ENCODE measurements at regions not wholly inside any gene's neighbourhood (a gene's known extent, or its start where the extent isn't known, plus 50 kb on each side); places are given as distances from the start of the nearest gene placed in this dataset.

- no peak for DNase-seq
These were observed 133.1 kb downstream of the WDR11 start for GRCh38 chr10:120984221-120984620.

GRCh38 chr10:120987359-120987758 is 136.2 kb downstream of the WDR11 start:
- DNase-seq = no peak

- DNase-seq = no peak
These were observed 137.6 kb downstream of the WDR11 start for GRCh38 chr10:120988751-120989150.

- DNase-seq = no peak
These were observed 138.1 kb downstream of the WDR11 start for GRCh38 chr10:120989279-120989678.

GRCh38 chr10:120989996-120990598 is 138.9 kb downstream of the WDR11 start:
- DNase-seq = no peak

DNA sequence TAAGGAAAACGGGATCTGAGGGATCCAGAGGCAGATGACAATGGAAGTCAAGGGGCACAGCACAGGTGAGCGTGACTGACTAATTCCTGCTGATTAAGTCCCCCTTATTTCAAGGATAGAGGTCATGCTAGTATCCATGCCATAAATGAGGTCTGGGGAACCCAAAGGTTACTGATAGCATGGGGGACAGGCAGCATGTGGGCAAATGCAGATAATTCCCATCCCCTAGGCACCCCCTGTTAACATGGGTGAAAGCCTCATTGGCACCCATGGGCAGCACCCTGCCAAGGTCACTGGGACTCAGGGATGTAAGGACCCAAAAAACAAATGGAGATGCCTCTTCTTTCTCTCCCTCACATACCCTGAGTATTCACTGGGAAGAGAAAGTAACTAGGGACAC is 139.7 kb downstream of the WDR11 start:
- no peak for DNase-seq

DNA sequence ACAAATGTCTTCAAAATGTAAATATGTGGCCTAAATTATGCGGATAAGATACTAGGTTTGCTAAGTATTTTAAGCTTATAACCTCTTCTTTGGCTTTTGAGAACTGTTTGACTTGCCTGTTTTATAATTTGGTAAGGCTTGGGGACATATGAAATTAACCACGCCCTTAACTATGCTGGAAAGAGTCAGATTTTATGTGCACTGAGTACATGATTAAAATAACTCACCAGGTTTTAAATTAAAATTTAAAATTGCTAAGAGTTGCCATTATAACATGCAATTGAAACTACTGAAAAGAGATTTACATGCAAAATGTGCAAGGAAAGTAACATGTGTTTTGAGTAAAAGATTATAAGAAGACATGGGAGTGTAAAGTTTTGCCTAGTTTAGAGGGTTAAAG is 141.9 kb downstream of the WDR11 start:
- DNase-seq = no peak

DNA sequence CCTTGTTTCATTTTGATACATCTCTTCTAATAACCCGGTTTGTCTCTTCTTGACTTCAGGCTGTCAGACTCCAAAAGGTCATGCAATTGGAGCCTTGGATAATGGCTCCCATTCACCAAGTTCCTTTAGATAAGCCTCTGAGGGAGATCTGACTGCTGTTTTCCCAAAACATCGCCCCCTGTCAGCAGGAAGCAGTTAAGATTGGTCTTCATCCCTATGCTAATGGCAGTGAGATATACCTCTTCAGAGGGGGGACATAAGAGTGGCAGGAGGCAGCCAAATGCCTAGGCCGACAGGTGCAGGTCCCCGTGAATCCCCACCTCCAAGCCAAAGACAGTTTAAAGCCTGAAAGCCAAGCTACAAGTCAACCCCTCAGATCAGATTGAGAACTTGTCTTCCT is 144.6 kb downstream of the WDR11 start:
- DNase-seq = no peak

DNA sequence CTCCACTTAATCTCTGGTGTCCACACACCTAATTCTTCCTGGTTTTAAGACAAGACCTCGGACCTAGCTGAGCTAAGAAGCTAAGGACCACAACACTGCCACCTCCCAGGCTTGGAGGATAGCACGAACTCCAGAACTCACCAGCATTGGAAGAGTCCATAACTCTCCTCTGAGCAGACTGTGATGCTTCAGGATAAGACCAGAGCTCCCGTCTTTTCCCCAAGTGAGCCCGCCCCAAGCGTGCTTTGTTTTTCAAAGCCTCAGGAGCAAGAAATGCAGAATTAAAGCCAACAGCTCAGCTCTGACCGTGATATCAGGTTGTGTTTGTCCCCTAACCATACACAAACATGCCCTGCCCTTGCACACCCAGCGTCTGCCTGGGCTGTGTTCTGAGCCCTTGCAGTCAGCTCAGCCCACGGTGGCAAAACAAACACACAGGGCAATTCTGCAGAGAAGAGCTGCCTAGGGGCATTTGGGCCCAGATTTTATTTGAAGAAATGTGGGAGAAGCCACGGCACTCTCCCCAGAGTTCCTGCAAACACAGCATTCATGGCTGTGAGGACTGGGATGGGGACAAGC is 145.4 kb downstream of the WDR11 start:
- no peak for DNase-seq

DNA sequence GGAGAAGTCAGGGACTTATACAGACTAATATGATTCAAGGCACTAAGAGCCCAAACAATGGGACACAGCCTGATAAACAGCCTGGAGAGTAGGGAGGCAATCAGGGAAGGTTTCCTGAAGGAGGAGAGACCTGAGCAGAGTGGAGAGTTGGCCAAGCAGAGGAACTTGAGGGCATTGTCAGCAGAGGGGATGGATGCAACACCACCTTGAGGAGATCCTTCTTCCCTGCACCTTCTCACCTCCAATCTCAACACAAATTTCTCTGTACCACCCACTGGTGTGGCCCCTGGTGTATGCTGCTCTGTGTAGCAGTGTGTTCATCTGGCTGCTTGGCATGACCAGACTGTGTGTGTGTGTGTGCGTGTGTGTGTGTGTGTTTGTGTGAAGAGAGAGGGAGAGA is 146.2 kb downstream of the WDR11 start:
- no peak for DNase-seq

DNA sequence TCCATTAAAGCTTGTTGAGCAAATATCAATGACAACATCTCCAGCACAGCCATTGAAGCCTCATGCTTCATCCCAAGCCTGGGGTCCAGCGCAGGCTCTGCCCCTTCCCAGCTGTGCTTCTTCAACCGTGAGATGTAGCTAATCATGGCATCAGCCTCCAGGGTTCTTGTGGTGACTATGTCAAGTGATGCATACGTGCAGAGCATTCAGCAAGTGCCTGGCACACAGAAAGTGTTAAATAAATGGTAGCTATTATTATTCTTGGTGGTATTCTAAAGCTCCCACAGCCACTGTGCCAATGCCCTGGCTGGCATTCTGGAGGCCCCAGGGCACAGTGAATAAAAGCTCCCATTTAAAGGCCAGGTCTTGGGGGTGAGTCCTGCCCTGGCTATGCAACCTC is 146.6 kb downstream of the WDR11 start:
- no peak for DNase-seq

DNA sequence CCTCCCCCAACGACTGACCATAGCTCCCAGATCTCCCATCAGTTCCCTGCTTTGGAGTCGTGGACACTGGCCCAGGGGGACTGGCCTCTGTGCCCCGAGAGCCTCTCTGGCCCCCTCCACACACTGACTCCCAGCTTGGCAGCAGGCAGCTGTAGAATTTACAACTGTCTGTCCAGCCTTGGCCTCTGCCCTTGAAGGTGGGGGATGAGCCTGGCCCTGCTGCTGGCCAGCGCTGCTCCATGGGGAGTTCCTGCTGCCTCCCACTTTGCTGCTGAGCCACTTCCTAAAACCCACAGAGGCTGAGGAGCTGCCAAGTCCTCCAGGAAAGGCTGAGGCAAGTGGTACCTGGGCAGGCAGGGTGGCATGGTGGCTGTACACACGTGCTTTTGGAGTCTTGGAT is 147.1 kb downstream of the WDR11 start:
- no peak for DNase-seq

DNA sequence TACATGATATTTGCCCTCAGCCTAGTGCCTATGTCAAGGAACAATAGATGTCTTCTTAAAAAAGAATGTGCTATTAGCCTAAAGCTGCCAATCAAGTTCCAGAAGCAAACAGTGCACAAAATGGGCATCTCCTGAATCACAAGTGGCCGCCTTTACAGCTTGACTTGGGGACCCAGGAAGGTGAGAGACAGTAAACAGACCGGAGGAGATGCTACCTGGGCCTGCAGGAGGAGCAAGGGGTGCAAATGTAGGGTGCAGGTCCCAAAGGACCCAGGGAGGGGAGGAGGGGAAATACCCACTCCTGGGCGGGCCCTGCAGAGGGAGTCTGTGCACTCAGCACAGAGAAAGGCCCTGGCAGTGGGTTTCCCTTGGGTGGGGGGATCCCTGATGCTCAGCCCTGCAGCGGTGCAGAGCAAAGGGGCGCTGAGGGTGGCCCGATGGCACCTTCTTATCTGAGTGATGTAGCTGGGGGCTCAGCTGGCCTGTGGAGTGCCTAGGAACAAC is 147.7 kb downstream of the WDR11 start:
- no peak for DNase-seq

DNA sequence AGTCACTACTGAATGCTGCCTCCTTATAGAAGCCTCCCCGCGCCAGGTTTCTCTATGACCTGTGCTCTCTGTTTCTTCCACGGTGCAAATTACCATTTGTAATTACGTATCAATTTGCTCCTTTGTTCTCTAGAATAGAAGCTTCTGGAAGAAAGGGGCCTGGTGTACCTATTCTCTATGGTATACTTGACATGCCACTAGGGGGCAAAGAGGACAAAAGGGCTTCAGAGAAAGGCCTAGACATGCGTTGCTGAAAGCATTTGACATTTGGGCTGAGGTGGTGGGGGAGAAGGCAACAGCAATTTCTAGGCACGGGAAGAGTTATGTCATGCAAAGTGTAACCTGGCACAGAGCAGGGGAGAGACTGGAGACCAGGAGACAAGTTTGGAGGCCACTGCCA is 148.7 kb downstream of the WDR11 start:
- no peak for DNase-seq

- DNase-seq = no peak
These were observed 151.5 kb downstream of the WDR11 start for GRCh38 chr10:121002586-121003205.

DNA sequence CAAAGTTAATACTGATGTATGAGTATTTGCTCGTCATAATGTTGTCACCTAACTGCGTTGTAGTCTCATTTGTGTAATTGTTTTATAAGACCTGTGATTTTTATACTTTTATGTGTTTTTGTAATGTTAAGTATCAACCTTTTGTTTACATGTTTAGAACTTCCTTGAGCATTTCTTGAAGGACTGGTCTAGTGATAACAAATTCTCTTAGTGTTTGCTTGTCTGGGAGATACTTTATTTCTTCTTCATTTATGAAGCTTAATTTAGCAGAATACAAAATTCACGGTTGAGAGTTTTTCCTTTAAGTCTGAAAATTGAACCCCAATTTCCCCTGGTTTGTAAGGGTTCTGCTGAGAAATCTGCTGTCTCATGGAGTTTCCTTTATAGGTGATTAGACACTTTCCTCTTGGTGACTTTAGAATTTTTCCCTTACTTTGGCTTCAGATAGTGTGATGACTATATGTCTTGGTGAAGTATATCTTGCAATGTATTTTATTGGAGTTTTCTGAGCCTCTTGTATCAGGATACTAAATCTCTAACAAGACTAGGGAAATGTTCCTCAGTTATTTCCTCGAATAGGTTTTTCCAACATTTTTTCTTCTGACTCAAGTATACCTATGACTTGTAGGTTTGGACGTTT is 154.9 kb downstream of the WDR11 start:
- no peak for DNase-seq

GRCh38 chr10:121007264-121007663 is 156.1 kb downstream of the WDR11 start:
- DNase-seq = no peak

GRCh38 chr10:121015916-121016315 is 164.8 kb downstream of the WDR11 start:
- no peak for DNase-seq

DNA sequence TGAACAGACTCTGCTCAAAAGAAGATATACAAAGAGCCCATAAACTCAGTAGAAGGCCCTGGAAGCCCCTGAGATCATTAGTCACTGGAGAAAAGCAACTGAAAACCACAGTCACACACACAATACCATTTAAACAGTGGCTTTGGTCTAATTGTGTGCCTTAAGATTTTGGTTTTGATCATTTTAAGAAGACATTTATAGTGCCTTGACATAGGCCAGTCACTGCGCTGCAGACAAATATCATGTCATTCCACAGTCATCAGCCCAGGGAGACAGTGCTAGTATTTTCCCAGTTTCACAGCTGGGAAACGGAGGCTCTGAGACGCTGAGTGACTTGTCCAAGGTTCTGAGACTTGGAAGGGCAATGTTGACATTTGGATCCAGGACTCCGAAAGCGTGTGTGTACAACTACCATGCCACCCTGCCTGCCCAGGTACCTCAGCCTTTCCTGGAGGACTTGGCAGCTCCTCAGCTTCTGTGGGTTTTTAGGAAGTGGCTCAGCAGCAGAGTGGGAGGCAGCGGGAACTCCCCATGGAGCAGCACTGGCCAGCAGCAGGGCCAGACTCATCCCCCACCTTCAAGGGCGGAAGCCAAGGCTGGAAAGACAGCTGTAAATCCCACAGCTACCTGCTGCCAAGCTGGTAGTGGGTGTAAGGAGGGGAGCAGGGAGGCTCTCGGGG is 173.9 kb downstream of the WDR11 start:
- DNase-seq = no peak

GRCh38 chr10:121025731-121026130 is 174.6 kb downstream of the WDR11 start:
- DNase-seq = no peak

DNA sequence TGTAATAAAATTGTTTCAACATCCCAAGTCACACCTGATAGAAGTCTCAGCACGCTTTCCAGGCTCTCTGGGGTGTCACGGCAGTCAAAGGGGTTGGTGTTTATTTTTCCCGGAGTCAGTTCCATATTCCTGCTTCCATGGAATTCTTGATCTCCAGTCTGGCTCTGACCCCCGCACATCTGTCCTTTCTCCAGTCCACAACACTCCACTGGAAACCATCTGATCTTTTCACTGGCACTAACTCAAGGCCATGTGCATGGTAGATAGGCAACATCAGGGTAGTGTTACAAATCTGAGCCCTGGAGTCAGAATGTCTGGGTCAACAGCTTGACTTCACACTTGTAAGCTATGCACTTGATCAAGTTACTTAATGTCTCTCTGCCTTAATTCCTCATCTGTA is 176.2 kb downstream of the WDR11 start:
- no peak for DNase-seq

DNA sequence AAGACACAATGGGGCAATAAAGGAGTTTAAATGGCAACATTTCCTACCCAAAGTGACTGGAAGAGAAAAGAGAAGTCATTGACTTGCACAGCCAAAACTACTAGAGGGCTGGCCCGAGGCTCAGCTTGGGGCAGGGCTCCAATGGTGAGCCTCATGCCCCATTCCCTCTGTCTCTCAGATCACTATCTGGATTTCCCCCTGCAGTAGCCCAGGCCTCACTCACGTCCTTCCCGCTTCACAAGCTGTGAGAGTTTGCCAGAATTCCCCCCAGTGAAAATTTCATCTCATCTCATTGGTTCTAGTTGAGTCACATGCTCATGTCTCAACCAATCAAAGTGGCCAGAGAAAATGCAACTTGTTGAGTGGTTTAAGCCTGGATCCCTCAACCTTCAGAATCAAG is 181.3 kb downstream of the WDR11 start:
- DNase-seq = no peak

- no peak for DNase-seq
These were observed 182.2 kb downstream of the WDR11 start for GRCh38 chr10:121033366-121033765.

GRCh38 chr10:121036431-121036830 is 185.3 kb downstream of the WDR11 start:
- DNase-seq = no peak

Data from NCI-H2227 treated with DMSO at 0.1 percent for 48 hours (cell line).